WTC11 (cell line): ENCODE measurements at regions not wholly inside any gene's neighbourhood (a gene's known extent, or its start where the extent isn't known, plus 50 kb on each side); places are given as distances from the start of the nearest gene placed in this dataset.

Experiments used
- CTCF ChIP-seq: fragments of 200-600 bp; IDR thresholded peaks from 2 replicates; pipeline ENCODE4 v1.8.0; 2022; ENCODE audit warnings: antibody characterized with exemption
- E2F1 ChIP-seq: sonication (generic); formaldehyde crosslinking; IDR thresholded peaks from 2 replicates; pipeline ENCODE4 v1.8.0; 2022; ENCODE audit warnings: mild to moderate bottlenecking, missing genetic modification reagents
- FOXJ3 ChIP-seq: sonication (generic); formaldehyde crosslinking; IDR thresholded peaks from 2 replicates; pipeline ENCODE4 v1.9.0; 2021; ENCODE audit warnings: missing genetic modification reagents, mild to moderate bottlenecking, borderline replicate concordance
- FOXP1 ChIP-seq: sonication (generic); formaldehyde crosslinking; IDR thresholded peaks from 2 replicates; pipeline ENCODE4 v1.8.0; 2022; ENCODE audit warnings: missing genetic modification reagents, mild to moderate bottlenecking, moderate library complexity, borderline replicate concordance
- MAX ChIP-seq: sonication (generic); formaldehyde crosslinking; IDR thresholded peaks from 2 replicates; pipeline ENCODE4 v1.8.0; 2022; ENCODE audit warnings: mild to moderate bottlenecking, missing genetic modification reagents
- MLX ChIP-seq: sonication (generic); formaldehyde crosslinking; IDR thresholded peaks from 2 replicates; pipeline ENCODE4 v1.8.1; 2023; ENCODE audit warnings: mild to moderate bottlenecking, missing genetic modification reagents, moderate library complexity
- NFYB ChIP-seq: sonication (generic); formaldehyde crosslinking; conservative IDR thresholded peaks from 2 replicates; pipeline ENCODE4 v1.8.0; 2022; ENCODE audit warnings: low read depth, missing genetic modification reagents
- TCF7 ChIP-seq: sonication (generic); formaldehyde crosslinking; IDR thresholded peaks from 2 replicates; pipeline ENCODE4 v1.8.0; 2022; ENCODE audit warnings: mild to moderate bottlenecking, low read depth, missing genetic modification reagents, moderate library complexity
- USF2 ChIP-seq: sonication (generic); formaldehyde crosslinking; IDR thresholded peaks from 2 replicates; pipeline ENCODE4 v1.8.1; 2023; ENCODE audit warnings: mild to moderate bottlenecking, missing genetic modification reagents, moderate library complexity

GRCh38 chr1:216814576-216815259 is 91.5 kb upstream of the ESRRG start:
- TF ChIP-seq CTCF (no peak), FOXP1 (CRISPR knock-in tag) (no peak), E2F1 (CRISPR knock-in tag) (no peak), MAX (no peak), MLX (CRISPR knock-in tag) (no peak), FOXJ3 (CRISPR knock-in tag) (no peak), NFYB (CRISPR knock-in tag) (no peak), USF2 (CRISPR knock-in tag) (no peak), TCF7 (CRISPR knock-in tag) (no peak)
